Hematopoietic multipotent progenitor cell treated with erythropoietin and hydrocortisone succinate and interleukin-3 and kit ligand, for 17 days (in vitro differentiated cells): ENCODE measurements at regions not wholly inside any gene's neighbourhood (a gene's known extent, or its start where the extent isn't known, plus 50 kb on each side); places are given as distances from the start of the nearest gene placed in this dataset.

Experiments used
- DNase-seq: peaks from one replicate; pipeline ENCODE4 v3.0.0-alpha.2; 2015; ENCODE audit warnings: low spot score

DNA sequence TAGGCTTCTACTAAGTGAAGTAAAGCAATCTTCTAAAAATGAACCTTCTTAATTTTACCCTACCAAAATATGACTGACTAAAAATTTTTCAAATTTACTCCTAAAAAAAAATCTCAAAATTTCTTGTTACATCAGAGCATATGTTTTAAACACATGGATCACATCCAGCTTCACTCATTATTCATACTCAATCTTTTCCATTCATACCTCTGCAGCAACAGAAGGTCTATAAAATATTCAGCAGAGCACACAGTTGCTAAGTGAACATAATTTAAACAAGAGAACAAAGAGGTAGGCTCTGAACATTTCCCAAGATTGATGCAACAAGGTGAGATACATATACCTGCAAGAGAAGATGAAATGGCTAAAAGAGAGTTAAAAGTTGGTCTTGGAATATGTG, 213.9 kb downstream of the SOD2 start:
- DNase-seq = no peak

DNA sequence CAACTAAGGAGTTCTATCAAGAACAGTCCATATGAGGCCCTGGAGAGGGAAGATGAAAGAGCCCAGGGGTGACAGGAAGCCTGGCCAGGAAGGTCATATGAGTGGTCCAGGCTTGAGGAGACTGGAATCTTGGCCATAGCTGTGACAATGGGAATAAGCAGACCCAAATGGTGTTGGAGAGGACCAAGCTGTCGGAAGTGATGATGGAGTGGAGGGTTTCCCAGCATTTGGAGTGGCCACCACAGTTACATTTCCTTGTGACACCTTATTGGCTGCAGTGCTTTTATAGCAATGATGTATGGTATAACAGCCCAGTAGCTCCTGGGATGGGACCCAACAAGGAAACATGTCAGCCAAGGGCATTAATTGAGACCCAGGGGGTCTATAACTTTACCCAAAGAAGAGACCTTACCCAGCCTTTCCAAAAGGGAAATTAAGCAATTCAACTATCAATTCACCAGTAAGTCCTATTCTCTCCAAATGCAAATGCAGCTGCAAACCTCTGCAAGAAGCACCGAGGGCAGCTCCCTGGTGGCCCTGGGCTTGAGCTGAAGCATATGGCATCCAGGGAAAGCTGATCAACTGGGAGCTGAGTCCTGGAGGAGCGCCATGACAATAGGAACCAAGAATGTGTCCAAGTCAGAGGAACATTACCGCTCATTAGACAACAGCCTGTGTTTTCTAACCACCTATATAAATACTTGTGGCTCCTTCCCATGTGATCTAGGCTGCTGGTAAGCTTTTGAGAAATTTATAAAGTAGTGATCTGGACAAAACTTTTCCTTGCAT, 219.4 kb downstream of the SOD2 start:
- no peak for DNase-seq

DNA sequence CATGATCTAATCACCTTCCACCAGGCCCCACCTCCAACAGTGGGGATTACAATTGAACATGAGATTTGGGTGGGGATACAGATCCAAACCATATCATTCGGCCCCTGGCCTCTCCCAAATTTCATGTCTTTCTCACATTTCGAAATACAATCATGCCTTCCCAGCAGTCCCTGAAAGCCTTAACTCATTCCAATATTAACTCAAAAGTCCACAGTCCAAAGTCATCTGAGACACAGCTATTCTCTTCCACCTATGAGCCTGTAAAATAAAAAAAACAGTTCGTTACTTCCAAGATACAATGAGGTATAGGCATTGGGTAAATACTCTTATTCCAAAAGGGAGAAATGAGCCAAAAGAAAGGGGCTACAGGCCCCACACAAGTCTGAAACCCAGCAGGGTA, 222.6 kb downstream of the SOD2 start:
- DNase-seq = no peak

DNA sequence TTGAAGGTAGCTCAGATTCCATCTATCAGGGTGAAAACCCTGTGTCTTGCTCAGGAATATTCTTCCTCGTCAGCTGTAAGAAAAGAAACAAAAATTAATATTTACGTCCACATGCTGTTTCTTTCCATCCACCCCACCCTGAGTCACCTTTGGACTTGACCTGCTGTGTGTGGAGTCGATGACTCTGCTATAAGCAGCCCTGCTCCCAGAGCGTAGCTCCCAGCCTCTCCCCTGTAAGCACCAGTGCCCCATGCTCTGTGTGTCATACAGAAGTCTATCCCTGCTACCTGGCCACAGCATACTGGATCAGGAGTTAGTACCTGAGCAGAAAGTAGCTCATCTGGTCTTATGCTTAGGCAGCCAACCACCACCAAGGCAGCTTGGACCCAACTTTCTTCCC, 223.6 kb downstream of the SOD2 start:
- DNase-seq = no peak

DNA sequence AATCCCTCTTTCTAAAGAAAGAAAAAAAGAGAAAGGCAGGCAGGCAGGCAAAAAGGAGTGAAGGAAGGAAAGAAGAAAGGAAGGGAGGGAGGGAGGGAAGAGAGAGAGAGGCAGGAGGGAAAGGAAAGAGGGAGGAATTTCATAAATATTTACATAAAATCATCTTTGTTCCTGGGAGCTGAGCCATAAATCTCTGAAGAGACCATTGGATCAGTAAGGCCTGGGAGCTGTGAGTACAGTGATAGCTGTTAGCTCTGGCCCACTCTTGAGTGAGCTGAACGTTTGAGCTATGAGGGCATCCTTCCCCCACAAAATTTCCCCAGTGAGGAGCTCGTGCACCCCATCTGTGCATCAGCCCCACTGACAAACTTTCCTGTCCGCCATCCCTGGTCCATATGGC, 224.0 kb downstream of the SOD2 start:
- DNase-seq = no peak

DNA sequence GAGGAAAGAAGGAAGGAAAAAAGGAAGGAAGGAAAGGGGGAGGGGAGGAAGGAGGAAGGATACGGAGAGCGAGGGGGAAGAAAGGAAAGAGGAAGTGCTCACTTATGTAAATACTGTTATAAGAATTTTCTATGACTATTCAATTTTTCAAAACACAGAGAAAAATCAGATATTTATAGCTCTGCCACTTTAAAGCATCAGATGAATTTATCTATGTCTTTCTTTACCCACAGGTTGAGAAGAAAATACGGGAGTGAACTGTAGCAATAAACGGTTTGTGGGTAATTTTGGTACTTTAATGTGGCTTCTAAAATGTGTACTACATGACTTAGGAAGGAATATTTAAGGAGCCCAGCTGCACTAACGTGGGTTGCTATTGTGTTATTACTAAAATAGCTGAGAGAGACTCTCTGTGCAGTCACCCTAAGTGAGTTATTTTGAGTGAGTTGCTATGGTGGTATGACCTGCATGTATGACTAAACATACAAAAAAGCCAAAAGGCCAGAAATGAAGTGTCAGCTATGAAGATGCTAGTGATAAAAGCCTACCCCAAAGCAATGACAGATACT, 225.5 kb downstream of the SOD2 start:
- no peak for DNase-seq

DNA sequence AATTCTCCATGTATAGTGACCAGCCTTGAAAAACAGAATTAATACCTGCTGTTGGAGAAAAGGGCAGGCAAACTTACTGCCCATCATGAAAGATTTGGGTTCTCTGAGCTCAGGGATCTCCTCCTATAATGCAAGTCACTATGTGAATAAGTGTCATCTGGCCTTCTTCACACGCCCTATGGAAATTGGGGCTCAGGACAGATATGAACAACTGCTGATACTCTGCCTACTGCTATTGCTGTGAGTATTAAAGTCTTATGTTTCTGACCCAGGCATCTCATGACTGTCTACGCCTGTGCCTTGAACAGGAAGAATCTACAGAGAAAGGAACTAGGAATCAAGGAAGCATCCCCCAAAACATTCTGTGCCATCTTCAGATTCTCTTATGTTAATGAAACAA, 226.1 kb downstream of the SOD2 start:
- DNase-seq = no peak

DNA sequence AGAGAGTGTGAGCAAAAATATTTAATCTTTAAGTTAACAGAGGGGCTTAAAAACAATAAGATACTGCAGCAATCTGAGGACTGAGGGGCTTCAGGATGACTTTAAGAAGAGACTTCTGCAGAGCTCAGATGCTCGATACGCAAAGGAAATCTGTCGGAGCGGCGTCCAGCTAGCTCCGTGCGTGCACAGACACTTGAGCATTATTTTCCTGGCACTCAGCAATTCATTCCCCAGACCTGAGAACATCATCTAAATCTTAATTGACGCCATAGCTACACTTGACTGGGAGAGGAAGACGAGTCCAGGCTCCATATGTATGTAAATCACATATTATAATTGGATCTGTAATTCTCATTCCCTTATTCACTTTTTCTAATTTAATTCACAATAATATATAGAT, 228.2 kb downstream of the SOD2 start:
- DNase-seq = no peak

DNA sequence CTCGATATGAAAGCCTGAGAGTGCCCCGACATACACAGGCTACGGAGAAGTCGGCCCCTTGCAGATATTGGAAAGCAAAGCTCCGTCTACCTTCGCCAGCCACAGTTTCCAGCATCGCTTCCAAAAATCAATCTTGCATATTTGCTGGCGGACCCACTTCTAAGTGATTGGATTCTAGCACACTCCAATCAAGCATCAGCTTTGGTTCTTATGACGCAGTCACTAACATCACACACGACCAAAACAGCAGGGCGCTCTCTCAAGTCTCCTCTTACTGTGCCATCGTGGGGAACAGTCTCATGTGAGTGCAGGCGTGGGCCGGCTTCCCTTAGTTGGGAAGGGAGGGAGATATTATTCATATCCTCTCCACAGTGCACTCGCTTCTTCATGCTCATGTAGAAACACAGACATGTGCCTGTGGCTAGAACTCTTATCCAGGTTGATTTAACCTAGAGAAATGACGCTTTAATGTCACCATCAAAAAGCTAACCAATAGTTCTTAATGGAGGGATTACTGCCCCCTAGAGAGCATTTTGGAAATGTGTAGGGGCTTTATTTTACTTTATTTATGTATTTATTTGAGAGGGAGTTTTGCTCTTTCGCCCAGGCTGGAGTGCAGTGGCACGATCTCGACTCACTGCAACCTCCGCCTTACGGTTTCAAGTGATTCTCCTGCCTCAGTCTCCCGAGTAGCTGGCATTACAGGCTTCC, 229.8 kb downstream of the SOD2 start:
- DNase-seq = no peak

DNA sequence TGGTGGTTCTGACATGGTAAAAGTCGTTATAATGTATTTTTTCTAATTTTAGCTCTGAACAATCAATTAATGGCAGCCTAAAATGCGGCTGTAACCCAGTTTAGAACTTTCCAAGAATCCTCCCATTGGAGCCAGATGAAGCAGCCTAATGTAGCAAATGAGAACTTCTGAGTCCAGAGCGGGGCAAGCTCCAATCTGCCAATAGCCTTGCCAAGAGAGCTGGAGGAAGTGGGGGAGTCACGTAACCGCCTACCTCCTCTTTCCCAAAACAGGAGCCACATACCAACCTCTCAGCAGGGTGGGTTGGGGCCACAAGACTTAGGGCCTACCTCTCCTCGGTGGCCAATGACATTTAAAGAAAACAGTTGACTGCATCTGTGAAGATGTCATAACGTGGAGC, 230.6 kb downstream of the SOD2 start:
- DNase-seq = no peak

DNA sequence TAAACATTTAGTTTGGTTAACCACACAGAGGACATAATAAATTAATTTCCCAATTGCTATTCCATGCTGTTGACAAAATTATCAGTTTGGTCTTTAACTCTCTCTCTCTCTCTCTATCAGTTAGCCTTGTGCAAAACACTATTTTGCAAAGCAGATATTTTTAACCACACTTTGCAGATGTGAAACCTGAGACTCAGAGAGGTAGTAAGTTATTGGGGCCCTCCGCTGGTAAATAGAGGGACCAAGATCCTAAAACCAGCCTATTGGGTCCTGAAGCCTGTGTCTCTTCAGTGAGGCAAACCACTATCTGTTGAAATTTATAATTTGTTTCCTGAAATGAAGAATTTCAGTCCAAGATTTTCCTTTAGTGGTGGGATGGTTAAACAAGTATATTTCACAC, 231.0 kb downstream of the SOD2 start:
- no peak for DNase-seq

DNA sequence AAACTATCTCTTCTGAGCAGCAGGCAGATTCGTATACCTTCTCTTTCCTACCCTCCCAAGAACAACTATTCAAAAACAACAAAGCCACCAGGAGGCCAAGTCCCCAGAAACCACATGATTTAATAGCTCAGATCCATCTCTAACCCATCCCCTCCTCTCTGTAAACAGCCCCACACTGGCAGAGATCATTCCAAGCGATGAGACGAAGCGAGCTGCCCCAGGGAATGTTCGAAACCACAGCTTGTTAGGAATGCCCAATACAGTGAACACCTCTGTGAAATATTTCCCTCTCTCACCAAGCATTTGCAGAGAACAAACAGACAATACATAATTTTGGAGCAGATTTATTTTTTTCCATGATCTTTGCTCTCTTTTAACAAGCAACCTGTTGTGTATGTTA, 231.8 kb downstream of the SOD2 start:
- DNase-seq = no peak

DNA sequence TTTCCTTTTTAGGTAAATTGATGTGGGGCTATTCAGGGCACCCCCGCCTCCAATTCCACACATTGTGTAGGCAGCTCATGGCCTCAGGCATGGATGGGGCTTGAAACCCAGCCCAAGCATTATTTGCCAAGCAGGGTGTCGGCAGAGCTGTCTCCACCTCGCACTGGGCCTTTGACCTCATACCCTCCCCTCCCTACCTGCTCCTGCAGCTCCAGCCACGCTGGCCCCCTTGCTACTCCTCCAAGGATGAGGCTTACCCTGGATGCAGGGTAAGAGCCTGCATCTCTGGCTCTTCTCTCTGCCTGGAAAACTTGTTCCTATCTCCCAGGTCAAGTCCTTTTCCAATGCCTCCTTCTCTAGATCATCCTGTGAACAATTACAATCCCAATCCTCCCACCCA, 232.6 kb downstream of the SOD2 start:
- DNase-seq = no peak

DNA sequence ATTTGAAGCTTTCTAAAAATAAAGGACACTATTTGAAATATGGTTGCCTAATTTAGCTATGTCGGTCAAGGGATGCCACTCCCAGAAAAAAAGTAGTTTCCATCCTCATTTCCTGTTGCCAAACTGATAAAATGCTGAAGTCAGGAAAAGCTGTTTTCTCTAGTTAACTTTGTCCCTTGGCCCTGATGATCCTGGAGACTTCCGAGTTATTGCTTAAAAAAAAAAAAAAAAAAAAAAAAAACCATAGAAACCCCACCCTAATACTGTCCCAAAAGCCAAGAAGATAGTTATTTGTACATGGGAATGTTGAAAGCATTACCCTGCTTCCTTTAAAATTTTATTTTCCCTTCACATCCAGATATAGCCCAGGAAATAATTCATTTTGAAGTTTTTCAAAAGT, 236.7 kb downstream of the SOD2 start:
- no peak for DNase-seq

DNA sequence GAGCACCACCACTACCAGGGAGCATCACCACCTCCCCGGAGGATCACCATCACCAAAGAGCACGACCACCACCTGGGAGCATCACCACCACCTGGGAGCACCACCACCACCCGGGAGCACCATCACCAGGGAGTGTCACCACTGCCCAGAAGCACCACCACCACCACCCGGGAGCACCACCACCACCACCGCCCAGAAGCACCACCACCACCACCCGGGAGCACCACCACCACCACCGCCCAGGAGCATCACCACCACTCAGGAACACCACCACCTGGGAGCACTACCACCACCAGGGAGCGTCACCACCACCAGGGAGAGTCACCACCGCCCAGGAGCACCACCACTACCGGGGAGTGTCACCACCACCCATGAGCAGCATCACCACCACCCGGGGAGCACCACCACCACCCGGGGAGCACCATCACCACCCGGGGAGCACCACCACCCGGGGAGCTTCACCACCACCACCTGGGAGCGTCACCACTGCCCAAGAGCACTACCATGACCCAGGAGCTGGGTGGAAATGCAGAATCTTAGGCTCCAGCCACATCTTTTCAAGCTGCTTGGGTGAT, 237.3 kb downstream of the SOD2 start:
- no peak for DNase-seq

DNA sequence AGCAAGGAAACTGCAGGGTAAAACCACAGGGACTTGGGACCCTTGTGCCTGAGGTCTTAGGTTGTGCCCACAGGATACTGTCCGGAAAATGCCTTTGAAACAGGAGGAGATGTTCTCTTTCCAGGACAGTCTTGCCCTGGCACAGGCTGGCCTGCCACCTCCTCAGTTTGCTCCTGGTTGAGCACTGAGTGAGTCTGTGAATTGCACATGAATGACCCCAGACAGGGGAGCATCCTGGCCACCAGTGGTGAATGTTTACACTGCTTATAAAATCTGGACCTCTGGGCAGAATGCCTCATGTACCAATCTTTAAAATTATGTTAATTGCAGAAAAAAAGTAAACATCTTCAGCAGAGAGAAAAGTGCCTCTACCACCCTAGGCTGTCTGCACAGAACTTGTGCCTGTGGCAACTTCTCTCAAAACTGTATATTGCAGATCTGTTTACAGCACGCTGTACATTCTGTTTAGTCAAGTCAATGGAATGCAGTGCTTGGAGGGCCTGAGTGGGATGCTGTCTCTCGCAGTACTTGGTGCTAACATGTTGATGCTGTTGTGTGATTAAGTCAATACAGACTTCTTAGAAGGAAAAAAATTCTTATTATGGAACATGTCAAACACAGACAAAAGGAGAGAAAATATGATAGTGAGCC, 242.1 kb downstream of the SOD2 start:
- no peak for DNase-seq

DNA sequence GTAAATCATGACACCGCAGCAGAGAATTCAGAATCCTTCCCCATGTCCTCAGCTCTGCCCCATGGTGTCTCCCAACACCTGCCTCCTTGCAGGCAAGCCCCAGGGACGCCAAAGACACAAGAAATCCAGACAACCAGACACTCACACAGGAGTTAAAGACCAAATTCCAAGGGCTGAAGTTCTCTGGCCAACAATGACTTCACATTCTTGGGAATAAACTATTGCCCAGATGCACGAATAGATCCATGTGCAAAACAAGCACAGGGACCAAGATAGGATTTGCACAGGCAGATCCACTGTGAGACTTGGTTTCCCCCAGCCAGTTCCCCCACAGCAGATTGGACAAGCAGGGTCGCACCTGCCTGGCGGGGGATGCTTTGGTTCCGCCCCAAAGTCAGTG, 246.7 kb downstream of the SOD2 start:
- DNase-seq = no peak

DNA sequence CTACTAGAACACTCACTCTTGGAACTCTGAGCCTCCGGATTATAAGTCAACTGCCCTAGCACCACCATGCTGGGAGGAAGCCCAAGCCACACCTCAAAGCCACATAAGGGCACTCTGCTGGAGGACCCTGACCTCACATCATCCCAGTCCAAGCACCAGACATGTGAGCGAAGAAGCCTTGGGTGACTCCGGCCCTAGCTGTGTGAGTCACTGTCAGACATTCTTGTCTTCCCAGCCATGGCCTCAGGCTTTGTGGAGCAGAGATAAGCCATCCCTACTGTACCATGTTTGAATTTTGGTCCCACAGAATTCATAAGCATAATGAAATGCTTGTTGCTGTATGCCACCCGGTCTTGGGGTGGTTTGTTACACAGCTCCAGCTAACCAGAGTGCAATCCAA, 247.7 kb downstream of the SOD2 start:
- DNase-seq = no peak

DNA sequence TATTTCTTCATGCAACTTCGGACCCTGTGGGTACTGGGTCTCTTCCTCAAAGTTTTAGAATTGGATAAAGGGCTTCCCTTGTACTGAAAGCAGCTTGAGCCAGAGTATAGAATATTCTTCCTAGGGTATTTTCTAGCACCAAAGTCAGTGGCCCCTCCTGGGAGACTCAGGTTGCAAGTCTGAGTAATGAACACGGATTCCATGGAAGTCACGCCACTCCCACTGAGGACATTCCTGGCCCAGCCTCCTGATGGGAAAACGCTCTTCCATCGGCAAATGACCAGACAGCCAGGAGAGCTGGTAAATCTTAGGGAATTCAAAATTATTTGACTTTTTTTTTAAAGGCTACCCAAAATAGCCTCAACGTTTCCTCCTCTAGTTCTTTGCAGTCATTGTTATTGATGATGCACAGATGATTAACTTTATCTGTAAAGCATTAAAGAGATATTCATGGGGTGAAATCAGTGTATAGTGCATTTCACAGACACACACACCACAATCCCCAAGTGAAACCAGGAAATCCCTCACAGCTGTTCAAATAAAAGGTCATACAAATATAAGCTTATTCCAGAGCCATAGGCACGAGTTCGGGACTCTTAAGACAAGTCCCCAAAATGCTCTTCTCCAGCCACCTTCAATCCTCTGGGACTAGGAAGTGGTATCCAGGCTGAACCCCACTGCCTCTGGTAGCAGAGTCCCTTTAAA, 248.8 kb downstream of the SOD2 start:
- no peak for DNase-seq

DNA sequence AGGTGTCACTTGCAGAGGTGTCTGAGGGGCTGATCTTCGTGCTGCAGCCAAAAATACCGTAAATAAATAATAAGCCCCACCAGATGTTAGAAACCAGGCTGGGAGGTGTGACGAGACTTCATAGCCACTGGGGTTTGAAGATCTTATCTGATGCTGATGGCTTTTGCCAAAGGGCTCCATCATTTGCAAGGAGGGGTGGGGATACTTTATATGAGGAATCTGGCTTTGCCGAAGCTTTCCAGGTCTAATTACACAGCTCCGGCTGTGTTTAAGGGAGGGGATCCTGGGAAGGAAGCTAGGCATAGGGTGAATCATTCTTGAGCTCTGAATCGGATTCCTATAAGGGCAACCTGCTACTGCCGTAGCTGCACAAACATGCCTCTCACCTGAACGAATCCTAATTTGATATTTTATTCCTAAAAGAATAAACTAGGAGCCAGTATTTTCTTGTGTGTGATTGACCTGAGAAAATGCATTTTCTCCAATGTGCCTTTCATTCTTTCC, 249.6 kb downstream of the SOD2 start:
- no peak for DNase-seq

DNA sequence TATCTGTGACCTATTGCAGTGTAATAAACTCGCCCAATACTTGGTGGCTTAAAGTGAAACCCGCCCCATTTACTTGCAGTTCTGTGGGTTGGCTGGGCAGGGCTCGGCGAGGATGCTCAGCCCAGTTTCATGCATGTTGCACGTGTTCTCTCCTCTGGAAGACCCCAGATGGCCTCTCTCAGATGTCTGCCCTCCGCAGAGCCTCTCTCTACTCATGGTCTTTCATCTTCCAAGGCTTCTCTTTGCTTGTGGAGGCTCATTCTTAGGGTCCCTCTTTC, 251.4 kb downstream of the SOD2 start:
- DNase-seq = no peak
